ENCODE measurements at regions not wholly inside any gene's neighbourhood (a gene's known extent, or its start where the extent isn't known, plus 50 kb on each side); places are given as distances from the start of the nearest gene placed in this dataset.

DNA sequence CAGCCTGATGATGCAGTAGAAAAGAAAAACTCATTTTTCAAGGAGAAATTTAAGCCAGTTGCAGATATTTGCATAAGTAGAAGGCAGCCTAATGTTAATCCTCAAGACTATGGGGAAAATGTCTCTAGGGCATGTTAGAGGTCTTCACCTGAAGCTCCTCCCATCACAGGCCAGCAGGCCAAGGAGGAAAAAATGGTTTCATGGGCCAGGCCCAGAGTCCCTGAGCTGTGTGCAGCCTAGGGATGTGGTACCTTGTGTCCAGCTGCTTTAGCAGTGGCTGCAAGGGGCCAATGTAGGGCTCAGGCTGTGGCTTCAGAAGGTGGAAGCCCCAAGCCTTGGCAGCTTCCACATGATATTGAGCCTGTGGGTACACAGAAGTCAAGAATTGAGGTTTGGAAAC, 1946.7 kb upstream of the FLRT2 start:
- TF ChIP-seq, protein P1, sequence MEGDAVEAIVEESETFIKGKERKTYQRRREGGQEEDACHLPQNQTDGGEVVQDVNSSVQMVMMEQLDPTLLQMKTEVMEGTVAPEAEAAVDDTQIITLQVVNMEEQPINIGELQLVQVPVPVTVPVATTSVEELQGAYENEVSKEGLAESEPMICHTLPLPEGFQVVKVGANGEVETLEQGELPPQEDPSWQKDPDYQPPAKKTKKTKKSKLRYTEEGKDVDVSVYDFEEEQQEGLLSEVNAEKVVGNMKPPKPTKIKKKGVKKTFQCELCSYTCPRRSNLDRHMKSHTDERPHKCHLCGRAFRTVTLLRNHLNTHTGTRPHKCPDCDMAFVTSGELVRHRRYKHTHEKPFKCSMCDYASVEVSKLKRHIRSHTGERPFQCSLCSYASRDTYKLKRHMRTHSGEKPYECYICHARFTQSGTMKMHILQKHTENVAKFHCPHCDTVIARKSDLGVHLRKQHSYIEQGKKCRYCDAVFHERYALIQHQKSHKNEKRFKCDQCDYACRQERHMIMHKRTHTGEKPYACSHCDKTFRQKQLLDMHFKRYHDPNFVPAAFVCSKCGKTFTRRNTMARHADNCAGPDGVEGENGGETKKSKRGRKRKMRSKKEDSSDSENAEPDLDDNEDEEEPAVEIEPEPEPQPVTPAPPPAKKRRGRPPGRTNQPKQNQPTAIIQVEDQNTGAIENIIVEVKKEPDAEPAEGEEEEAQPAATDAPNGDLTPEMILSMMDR (IDR thresholded peaks at IDR 0.05), result no peak
- no peak for TF ChIP-seq POLR2A (IDR thresholded peaks at IDR 0.05)
